ENCODE measurements at regions not wholly inside any gene's neighbourhood (a gene's known extent, or its start where the extent isn't known, plus 50 kb on each side); places are given as distances from the start of the nearest gene placed in this dataset.

DNA sequence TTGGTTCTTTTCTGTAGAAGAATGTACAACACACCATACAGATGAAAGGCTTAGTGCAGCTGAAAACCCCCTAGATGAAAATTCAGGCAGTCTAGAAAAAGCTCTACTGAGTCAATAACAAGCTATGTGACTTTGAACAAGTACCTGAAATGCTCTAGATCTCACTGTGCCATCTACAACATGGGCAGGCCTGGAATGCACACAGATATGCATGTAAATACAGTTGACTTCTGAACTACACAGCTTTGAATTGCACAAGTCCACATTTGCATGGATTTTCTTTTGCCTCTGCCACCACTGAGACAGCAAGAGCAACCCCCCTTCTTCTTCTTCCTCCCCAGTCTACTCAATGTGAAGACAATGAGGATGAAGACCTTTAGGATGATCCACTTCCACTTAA, 98.4 kb downstream of the CNTN3 start:
- no peak for TF ChIP-seq CTCF (IDR thresholded peaks at IDR 0.05)
- no peaks in the 10 kb centered on the region for H3K79me2 ChIP-seq (ENCODE audit: insufficient read depth, low read length)
- H4K20me1 ChIP-seq (ENCODE audit: insufficient read depth, low read length) = no peaks in the 10 kb centered on the region
- H3K4me1 ChIP-seq (ENCODE audit: control insufficient read depth in 1 of 2, insufficient read depth in 2 of 2, low read length in 2 of 2) = no peaks in the 10 kb centered on the region
- no peaks in the 10 kb centered on the region for H3K27me3 Mint-ChIP-seq (ENCODE audit: low read depth in 3 of 3)
- DNase-seq = no peak
- H3K4me3 Mint-ChIP-seq = no peak overlapping the region
- no peak overlapping the region for H3K27ac Mint-ChIP-seq
- no peaks in the 10 kb centered on the region for H3K9me3 ChIP-seq (replicated peaks in 1 of 2; ENCODE audit: control insufficient read depth in 1 of 2, insufficient read depth in 1 of 2, low read length in 2 of 2)
- H3K4me2 ChIP-seq (replicated peaks; ENCODE audit: extremely low read depth, low read length, poor library complexity, severe bottlenecking) = no peak overlapping the region
- H2AFZ ChIP-seq (ENCODE audit: insufficient read depth, low read depth, low read length, poor library complexity, severe bottlenecking) = no peak overlapping the region
- H3K4me1 Mint-ChIP-seq = no peaks in the 10 kb centered on the region
- no peaks in the 10 kb centered on the region for H3K36me3 ChIP-seq (replicated peaks in 1 of 2; ENCODE audit: control insufficient read depth in 1 of 2, insufficient read depth in 2 of 2, low read length in 2 of 2)
- no peaks in the 10 kb centered on the region for H3K27me3 ChIP-seq (ENCODE audit: control insufficient read depth in 2 of 2, insufficient read depth in 2 of 2, low read length in 2 of 2)
- no peak overlapping the region for H3K27ac ChIP-seq (ENCODE audit: low read depth in 1 of 2, low read length in 2 of 2)
- H3K9me3 Mint-ChIP-seq = peaks cover 0 to 5% (median 0%) of the 10 kb centered on the region in 7 donors
- no peak overlapping the region for H3K9ac ChIP-seq (ENCODE audit: insufficient read depth, low read length, poor library complexity, severe bottlenecking)
- no peaks in the 10 kb centered on the region for H3K36me3 Mint-ChIP-seq
- H3K4me3 ChIP-seq (replicated peaks in 1 of 3; ENCODE audit: low read depth in 2 of 3, low read length in 3 of 3) = no peak overlapping the region
- intact Hi-C loops (cut with micrococcal nuclease) = no loop called here

GRCh38 chr3:74515451-74515850, 99.0 kb downstream of the CNTN3 start:
- no peak overlapping the region for H3K9ac ChIP-seq (ENCODE audit: insufficient read depth, low read length, poor library complexity, severe bottlenecking)
- H3K9me3 ChIP-seq (replicated peaks in 1 of 2; ENCODE audit: control insufficient read depth in 1 of 2, insufficient read depth in 1 of 2, low read length in 2 of 2) = no peaks in the 10 kb centered on the region
- TF ChIP-seq CTCF (IDR thresholded peaks at IDR 0.05) = no peak
- no peaks in the 10 kb centered on the region for H3K4me1 Mint-ChIP-seq
- 90% methylated on average over 2 of the region's 3 CpGs for WGBS (ENCODE audit: insufficient coverage)
- H3K27me3 ChIP-seq (ENCODE audit: control insufficient read depth in 2 of 2, insufficient read depth in 2 of 2, low read length in 2 of 2) = no peaks in the 10 kb centered on the region
- no peak for DNase-seq
- H3K27ac Mint-ChIP-seq = no peak overlapping the region
- H3K79me2 ChIP-seq (ENCODE audit: insufficient read depth, low read length) = no peaks in the 10 kb centered on the region
- H3K4me3 Mint-ChIP-seq = no peak overlapping the region
- H2AFZ ChIP-seq (ENCODE audit: insufficient read depth, low read depth, low read length, poor library complexity, severe bottlenecking) = no peak overlapping the region
- H3K36me3 Mint-ChIP-seq = no peaks in the 10 kb centered on the region
- no peak overlapping the region for H3K27ac ChIP-seq (ENCODE audit: low read depth in 1 of 2, low read length in 2 of 2)
- H3K27me3 Mint-ChIP-seq (ENCODE audit: low read depth in 3 of 3) = no peaks in the 10 kb centered on the region
- H3K9me3 Mint-ChIP-seq = peaks cover 0 to 5% (median 0%) of the 10 kb centered on the region in 7 donors
- H3K4me2 ChIP-seq (replicated peaks; ENCODE audit: extremely low read depth, low read length, poor library complexity, severe bottlenecking) = no peak overlapping the region
- H3K4me1 ChIP-seq (ENCODE audit: control insufficient read depth in 1 of 2, insufficient read depth in 2 of 2, low read length in 2 of 2) = no peaks in the 10 kb centered on the region
- H3K36me3 ChIP-seq (replicated peaks in 1 of 2; ENCODE audit: control insufficient read depth in 1 of 2, insufficient read depth in 2 of 2, low read length in 2 of 2) = no peaks in the 10 kb centered on the region
- no peak overlapping the region for H3K4me3 ChIP-seq (replicated peaks in 1 of 3; ENCODE audit: low read depth in 2 of 3, low read length in 3 of 3)
- intact Hi-C loops (cut with micrococcal nuclease) = no loop called here
- H4K20me1 ChIP-seq (ENCODE audit: insufficient read depth, low read length) = no peaks in the 10 kb centered on the region

All from CD14-positive monocyte (primary cell).